ENCODE measurements at regions not wholly inside any gene's neighbourhood (a gene's known extent, or its start where the extent isn't known, plus 50 kb on each side); places are given as distances from the start of the nearest gene placed in this dataset.
A peak's percentile ranks its signal among the peaks of the same experiment; 100 is the strongest.

DNA sequence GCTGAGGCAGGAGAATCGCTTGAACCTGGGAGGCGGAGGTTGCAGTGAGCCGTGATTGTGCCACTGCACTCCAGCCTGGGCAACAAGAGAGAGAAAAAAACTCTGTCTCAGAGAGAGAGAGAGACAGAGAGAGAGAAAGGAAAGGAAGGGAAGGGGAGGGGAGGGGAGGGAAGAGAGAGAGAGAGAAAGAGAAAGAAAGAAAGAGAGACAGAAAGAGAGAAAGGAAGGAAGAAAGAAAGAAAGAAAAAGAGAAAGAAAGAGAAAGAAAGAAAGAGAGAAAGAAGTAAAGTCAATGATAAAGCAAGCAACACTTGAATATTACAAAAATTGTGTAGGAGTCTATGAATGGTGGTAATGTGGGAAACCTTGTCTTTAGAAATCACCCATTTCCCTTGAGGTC lies 133.6 kb upstream of the MSX2 start:
- ChIA-PET CTCF (no interaction called here), POLR2A (no interaction called here)
- Mint-ChIP-seq H3K27me3 (peaks cover 0 to 5% of the 10 kb centered on the region in 2 donors), H3K9me3 (peaks cover 0 to 7% (median 6%) of the 10 kb centered on the region in 5 donors), H3K4me3 (no peak overlapping the region), H3K4me1 (no peaks in the 10 kb centered on the region), H3K36me3 (no peaks in the 10 kb centered on the region), H3K27ac (no peak overlapping the region)
- H3K27ac ChIP-seq (ENCODE audit: low read depth, low read length), result no peak overlapping the region
- no peaks in the 10 kb centered on the region for H3K36me3 ChIP-seq (ENCODE audit: insufficient read depth, low read length)
- H3K27me3 ChIP-seq (ENCODE audit: insufficient read depth, low read length, poor library complexity, severe bottlenecking), result no peaks in the 10 kb centered on the region
- H3K4me1 ChIP-seq (ENCODE audit: insufficient read depth, low read length), result no peaks in the 10 kb centered on the region
- no peak overlapping the region for H3K4me3 ChIP-seq (ENCODE audit: low read length)
- no peaks in the 10 kb centered on the region for H3K9me3 ChIP-seq (ENCODE audit: low read length)
- DNase-seq, result no peak

DNA sequence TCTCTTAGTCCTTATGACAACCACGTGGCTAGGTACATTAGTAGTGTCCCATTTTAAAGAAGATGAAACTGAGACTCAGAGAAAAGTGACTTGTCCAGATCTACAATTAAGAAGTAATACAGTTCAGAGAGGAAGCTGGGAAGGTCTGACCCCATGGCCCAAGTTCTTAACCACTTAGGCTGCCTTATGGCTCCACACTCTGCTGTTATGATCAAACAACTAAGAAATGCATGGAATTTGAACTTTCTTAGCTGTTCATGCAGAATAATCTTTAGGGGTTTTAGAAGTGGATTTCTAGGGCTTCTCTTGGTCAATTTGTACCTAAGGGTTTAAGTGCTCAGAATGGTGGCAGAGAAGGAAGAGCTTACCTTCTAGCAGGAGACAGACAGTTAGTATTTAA lies 128.0 kb upstream of the MSX2 start:
- CTCF ChIA-PET, result no interaction called here
- no peak overlapping the region for H3K27ac Mint-ChIP-seq
- H3K27me3 ChIP-seq (ENCODE audit: insufficient read depth, low read length, poor library complexity, severe bottlenecking), result no peaks in the 10 kb centered on the region

GRCh38 chr5:174599992-174600391 lies 124.4 kb upstream of the MSX2 start:
- POLR2A ChIA-PET, result no interaction called here
- CTCF ChIA-PET, result no interaction called here
- no peaks in the 10 kb centered on the region for H3K4me1 ChIP-seq (ENCODE audit: insufficient read depth, low read length)

More for the DNA sequence above, 128.0 kb upstream of the MSX2 start:
- H3K36me3 Mint-ChIP-seq, result no peaks in the 10 kb centered on the region
- H3K4me1 Mint-ChIP-seq, result no peaks in the 10 kb centered on the region
- Histone ChIP-seq H3K9me3 (ENCODE audit: low read length) (no peaks in the 10 kb centered on the region), H3K4me3 (ENCODE audit: low read length) (no peak overlapping the region), H3K4me1 (ENCODE audit: insufficient read depth, low read length) (no peaks in the 10 kb centered on the region), H3K36me3 (ENCODE audit: insufficient read depth, low read length) (no peaks in the 10 kb centered on the region), H3K27ac (ENCODE audit: low read depth, low read length) (no peak overlapping the region)
- peaks cover 0 to 6% (median 2%) of the 10 kb centered on the region in 5 donors for H3K9me3 Mint-ChIP-seq
- no peak overlapping the region for H3K4me3 Mint-ChIP-seq
- POLR2A ChIA-PET, result no interaction called here
- H3K27me3 Mint-ChIP-seq, result peaks cover 0 to 8% of the 10 kb centered on the region in 2 donors
- no peak for DNase-seq

DNA sequence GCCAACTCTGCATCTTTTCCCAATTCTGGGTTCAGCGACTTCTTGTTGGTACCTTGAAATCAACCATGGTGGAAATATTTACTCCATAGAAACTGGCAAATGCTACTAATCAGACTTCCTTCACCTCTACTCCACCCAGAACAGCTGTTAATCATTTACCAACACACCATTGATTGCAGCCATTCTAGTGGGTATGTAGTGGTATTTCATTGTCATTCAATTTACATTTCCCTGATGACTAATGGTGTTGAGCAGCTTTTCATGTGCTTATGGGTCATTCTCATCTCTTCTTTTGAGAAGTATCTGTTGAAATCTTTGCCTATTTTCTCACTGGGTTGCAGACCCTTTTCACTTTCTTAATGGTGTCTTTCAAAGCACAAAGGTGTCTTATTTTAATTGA lies 122.4 kb upstream of the MSX2 start:
- CTCF ChIA-PET, result no interaction called here
- H3K27ac ChIP-seq (ENCODE audit: low read depth, low read length), result no peak overlapping the region
- H3K36me3 Mint-ChIP-seq, result no peaks in the 10 kb centered on the region
- H3K27ac Mint-ChIP-seq, result no peak overlapping the region
- no peaks in the 10 kb centered on the region for H3K4me1 Mint-ChIP-seq
- H3K27me3 ChIP-seq (ENCODE audit: insufficient read depth, low read length, poor library complexity, severe bottlenecking), result no peaks in the 10 kb centered on the region
- no peaks in the 10 kb centered on the region for H3K36me3 ChIP-seq (ENCODE audit: insufficient read depth, low read length)
- peaks cover 0 to 7% of the 10 kb centered on the region in 2 donors for H3K27me3 Mint-ChIP-seq
- no peaks in the 10 kb centered on the region for H3K4me1 ChIP-seq (ENCODE audit: insufficient read depth, low read length)
- DNase-seq, result no peak
- no peak overlapping the region for H3K4me3 ChIP-seq (ENCODE audit: low read length)
- no peak overlapping the region for H3K4me3 Mint-ChIP-seq
- no peaks in the 10 kb centered on the region for H3K9me3 ChIP-seq (ENCODE audit: low read length)
- peaks cover 0 to 3% (median under 1%) of the 10 kb centered on the region in 5 donors for H3K9me3 Mint-ChIP-seq
- POLR2A ChIA-PET, result no interaction called here

More at GRCh38 chr5:174599992-174600391, 124.4 kb upstream of the MSX2 start:
- Histone ChIP-seq H3K9me3 (ENCODE audit: low read length) (no peaks in the 10 kb centered on the region), H3K4me3 (ENCODE audit: low read length) (no peak overlapping the region), H3K27ac (ENCODE audit: low read depth, low read length) (no peak overlapping the region), H3K36me3 (ENCODE audit: insufficient read depth, low read length) (no peaks in the 10 kb centered on the region), H3K27me3 (ENCODE audit: insufficient read depth, low read length, poor library complexity, severe bottlenecking) (no peaks in the 10 kb centered on the region)
- Mint-ChIP-seq H3K27ac (no peak overlapping the region), H3K4me3 (no peak overlapping the region), H3K4me1 (no peaks in the 10 kb centered on the region), H3K36me3 (no peaks in the 10 kb centered on the region), H3K9me3 (peaks cover 0 to 3% (median 2%) of the 10 kb centered on the region in 5 donors), H3K27me3 (peaks cover 0 to 6% of the 10 kb centered on the region in 2 donors)
- no peak for DNase-seq

- CTCF ChIA-PET, result no interaction called here
- H3K36me3 Mint-ChIP-seq, result no peaks in the 10 kb centered on the region
- no peaks in the 10 kb centered on the region for H3K27me3 ChIP-seq (ENCODE audit: insufficient read depth, low read length, poor library complexity, severe bottlenecking)
- peaks cover 0 to 1% of the 10 kb centered on the region in 2 donors for H3K27me3 Mint-ChIP-seq
- H3K4me3 ChIP-seq (ENCODE audit: low read length), result no peak overlapping the region
- H3K4me1 ChIP-seq (ENCODE audit: insufficient read depth, low read length), result no peaks in the 10 kb centered on the region
- H3K36me3 ChIP-seq (ENCODE audit: insufficient read depth, low read length), result no peaks in the 10 kb centered on the region
- POLR2A ChIA-PET, result no interaction called here
- peaks cover 0 to 5% (median 0%) of the 10 kb centered on the region in 5 donors for H3K9me3 Mint-ChIP-seq
- H3K27ac ChIP-seq (ENCODE audit: low read depth, low read length), result no peak overlapping the region
- H3K27ac Mint-ChIP-seq, result no peak overlapping the region
- no peaks in the 10 kb centered on the region for H3K9me3 ChIP-seq (ENCODE audit: low read length)
- no peaks in the 10 kb centered on the region for H3K4me1 Mint-ChIP-seq
- no peak for DNase-seq
- H3K4me3 Mint-ChIP-seq, result no peak overlapping the region
Measured at GRCh38 chr5:174606153-174606552, 118.2 kb upstream of the MSX2 start.

DNA sequence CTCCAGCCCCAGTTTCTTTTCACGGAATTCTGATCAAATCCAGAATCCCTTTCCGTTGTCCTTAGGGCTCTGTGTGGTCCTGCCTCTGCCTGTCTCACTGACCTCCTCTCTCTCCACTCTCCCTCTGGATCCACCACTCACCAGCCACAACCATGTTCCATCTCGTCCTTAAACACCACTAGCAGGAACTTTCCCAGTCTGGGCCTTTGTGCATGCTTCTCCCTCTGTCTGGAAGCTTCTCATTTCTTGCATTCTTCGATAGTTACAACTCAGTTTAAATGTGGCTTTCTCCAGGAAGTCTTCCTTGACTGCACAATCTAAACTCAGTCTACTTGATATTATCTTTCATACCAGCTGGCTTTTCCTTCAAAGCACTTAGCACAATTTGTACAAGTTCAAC lies 117.7 kb upstream of the MSX2 start:
- ChIA-PET POLR2A (no interaction called here), CTCF (no interaction called here)
- Mint-ChIP-seq H3K4me3 (no peak overlapping the region), H3K9me3 (peaks cover 0 to 5% (median 0%) of the 10 kb centered on the region in 5 donors), H3K4me1 (no peaks in the 10 kb centered on the region), H3K27ac (no peak overlapping the region), H3K27me3 (peaks cover 0 to 1% of the 10 kb centered on the region in 2 donors), H3K36me3 (no peaks in the 10 kb centered on the region)
- no peaks in the 10 kb centered on the region for H3K27me3 ChIP-seq (ENCODE audit: insufficient read depth, low read length, poor library complexity, severe bottlenecking)
- no peak for DNase-seq
- no peak overlapping the region for H3K4me3 ChIP-seq (ENCODE audit: low read length)
- H3K27ac ChIP-seq (ENCODE audit: low read depth, low read length), result no peak overlapping the region
- H3K36me3 ChIP-seq (ENCODE audit: insufficient read depth, low read length), result no peaks in the 10 kb centered on the region
- no peaks in the 10 kb centered on the region for H3K4me1 ChIP-seq (ENCODE audit: insufficient read depth, low read length)
- no peaks in the 10 kb centered on the region for H3K9me3 ChIP-seq (ENCODE audit: low read length)

DNA sequence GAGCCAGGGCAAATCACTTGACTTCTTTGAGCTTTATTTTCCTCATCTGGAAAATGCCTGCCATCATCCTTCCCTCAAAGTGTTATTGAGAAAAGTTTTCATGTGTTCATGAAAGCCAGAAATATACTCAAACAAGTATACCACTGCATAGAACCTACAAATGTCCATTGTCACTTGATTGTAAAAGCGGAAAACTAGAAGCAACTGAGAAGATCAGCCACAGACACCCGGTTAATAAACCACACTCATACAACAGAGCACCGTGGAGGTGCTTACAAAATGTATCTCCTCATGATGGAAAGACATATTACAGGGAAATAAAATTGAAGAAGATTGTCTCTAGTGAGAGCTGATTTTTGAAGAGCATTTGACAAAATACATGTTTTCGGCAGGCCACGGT lies 117.2 kb upstream of the MSX2 start:
- no peak overlapping the region for H3K4me3 Mint-ChIP-seq
- H3K9me3 ChIP-seq (ENCODE audit: low read length), result no peaks in the 10 kb centered on the region
- CTCF ChIA-PET, result no interaction called here

GRCh38 chr5:174607916-174608315 lies 116.5 kb upstream of the MSX2 start:
- Mint-ChIP-seq H3K36me3 (no peaks in the 10 kb centered on the region), H3K27ac (peak overlapping the region in 1 of 8 donors; percentile 50), H3K9me3 (peaks cover 0 to 5% (median 0%) of the 10 kb centered on the region in 5 donors), H3K4me1 (no peaks in the 10 kb centered on the region), H3K4me3 (no peak overlapping the region), H3K27me3 (peaks cover 0 to 1% of the 10 kb centered on the region in 2 donors)
- Histone ChIP-seq H3K36me3 (ENCODE audit: insufficient read depth, low read length) (no peaks in the 10 kb centered on the region), H3K27me3 (ENCODE audit: insufficient read depth, low read length, poor library complexity, severe bottlenecking) (no peaks in the 10 kb centered on the region), H3K4me3 (ENCODE audit: low read length) (no peak overlapping the region), H3K9me3 (ENCODE audit: low read length) (no peaks in the 10 kb centered on the region), H3K4me1 (ENCODE audit: insufficient read depth, low read length) (no peaks in the 10 kb centered on the region), H3K27ac (ENCODE audit: low read depth, low read length) (no peak overlapping the region)
- ChIA-PET POLR2A (no interaction called here), CTCF (no interaction called here)
- DNase-seq, result no peak

More for the DNA sequence above, 117.2 kb upstream of the MSX2 start:
- Histone ChIP-seq H3K27me3 (ENCODE audit: insufficient read depth, low read length, poor library complexity, severe bottlenecking) (no peaks in the 10 kb centered on the region), H3K4me1 (ENCODE audit: insufficient read depth, low read length) (no peaks in the 10 kb centered on the region), H3K4me3 (ENCODE audit: low read length) (no peak overlapping the region), H3K36me3 (ENCODE audit: insufficient read depth, low read length) (no peaks in the 10 kb centered on the region), H3K27ac (ENCODE audit: low read depth, low read length) (no peak overlapping the region)
- DNase-seq, result no peak
- Mint-ChIP-seq H3K27ac (no peak overlapping the region), H3K4me1 (no peaks in the 10 kb centered on the region), H3K36me3 (no peaks in the 10 kb centered on the region), H3K9me3 (peaks cover 0 to 5% (median 0%) of the 10 kb centered on the region in 5 donors), H3K27me3 (peaks cover 0 to 1% of the 10 kb centered on the region in 2 donors)
- POLR2A ChIA-PET, result no interaction called here

- H3K4me1 ChIP-seq (ENCODE audit: insufficient read depth, low read length), result no peaks in the 10 kb centered on the region
- Mint-ChIP-seq H3K27me3 (peaks cover 0 to 1% of the 10 kb centered on the region in 2 donors), H3K4me1 (no peaks in the 10 kb centered on the region), H3K4me3 (no peak overlapping the region), H3K36me3 (no peaks in the 10 kb centered on the region), H3K9me3 (peaks cover 0 to 5% (median 0%) of the 10 kb centered on the region in 5 donors), H3K27ac (no peak overlapping the region)
- no peak overlapping the region for H3K4me3 ChIP-seq (ENCODE audit: low read length)
- H3K36me3 ChIP-seq (ENCODE audit: insufficient read depth, low read length), result no peaks in the 10 kb centered on the region
- CTCF ChIA-PET, result no interaction called here
- no peak overlapping the region for H3K27ac ChIP-seq (ENCODE audit: low read depth, low read length)
- no peaks in the 10 kb centered on the region for H3K9me3 ChIP-seq (ENCODE audit: low read length)
- DNase-seq, result no peak
- no peaks in the 10 kb centered on the region for H3K27me3 ChIP-seq (ENCODE audit: insufficient read depth, low read length, poor library complexity, severe bottlenecking)
- POLR2A ChIA-PET, result no interaction called here
Measured at GRCh38 chr5:174608631-174609097, 115.7 kb upstream of the MSX2 start.
